Upper lobe of right lung (tissue), 1 donor: ENCODE measurements at regions not wholly inside any gene's neighbourhood (a gene's known extent, or its start where the extent isn't known, plus 50 kb on each side); places are given as distances from the start of the nearest gene placed in this dataset.

Source experiments
- ATAC-seq: fragments of 200-7000 bp; cut with Tn5 transposase; one replicate; pipeline ENCODE4 v1.9.1; 2020; ENCODE audit warnings: mild to moderate bottlenecking, moderate library complexity
- DNase-seq: peaks from one replicate; pipeline ENCODE4 v3.0.0-alpha.2; 2020
- H3K27ac ChIP-seq: fragments of 200-600 bp; one replicate; pipeline ENCODE4 v1.8.0; 2022
- H3K27me3 ChIP-seq: fragments of 200-600 bp; one replicate; pipeline ENCODE4 v1.8.0; 2022; ENCODE audit warnings: mild to moderate bottlenecking
- H3K36me3 ChIP-seq: fragments of 200-600 bp; one replicate; pipeline ENCODE4 v1.8.0; 2022
- H3K4me1 ChIP-seq: fragments of 200-600 bp; one replicate; pipeline ENCODE4 v1.8.0; 2022
- H3K4me3 ChIP-seq: fragments of 200-600 bp; one replicate; pipeline ENCODE4 v1.8.0; 2022; ENCODE audit warnings: mild to moderate bottlenecking
- H3K9me3 ChIP-seq: fragments of 200-600 bp; one replicate; pipeline ENCODE4 v1.8.0; 2022
- intact Hi-C: fragments of 100-400 bp; cut with DNase I; formaldehyde crosslinking; loops from one replicate; pipeline ENCODE4 v1.11.0; 2022
- TF ChIP-seq, protein P1 (sequence below): fragments of 200-600 bp; IDR thresholded peaks from one replicate; pipeline ENCODE4 v1.8.0; 2022; ENCODE audit warnings: antibody characterized with exemption
- donor health status: DM: no; HTN: yes; CAD: no; lungs with severe emphysema.

DNA sequence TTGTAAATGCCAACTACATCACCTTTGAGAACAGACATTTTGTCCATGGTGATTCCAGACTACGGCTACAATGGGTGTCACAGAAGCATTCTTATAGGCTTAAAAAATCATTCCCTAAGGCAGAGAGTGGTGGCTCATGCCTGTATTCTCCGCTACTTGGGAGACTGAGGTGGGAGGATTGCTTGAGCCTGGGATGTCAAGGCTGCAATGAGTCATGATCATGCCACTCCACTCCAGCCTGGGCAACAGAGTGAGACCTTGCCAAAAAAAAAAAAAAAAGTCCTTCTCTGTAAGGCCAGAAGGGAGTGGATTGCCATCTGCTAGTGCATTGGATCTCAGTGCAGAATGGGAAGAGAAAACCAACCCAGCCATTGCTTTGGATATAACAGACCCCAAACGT lies 522.5 kb downstream of the VRK1 start:
- ATAC-seq (no peak), DNase-seq (no peak)
- no peaks in the 10 kb centered on the region for H3K36me3 ChIP-seq
- peaks cover 6% of the 10 kb centered on the region for H3K27me3 ChIP-seq
- no peak overlapping the region for H3K27ac ChIP-seq
- no peak overlapping the region for H3K4me3 ChIP-seq
- intact Hi-C loops: no loop called here
- no peaks in the 10 kb centered on the region for H3K4me1 ChIP-seq
- no peaks in the 10 kb centered on the region for H3K9me3 ChIP-seq
- TF ChIP-seq, protein P1, sequence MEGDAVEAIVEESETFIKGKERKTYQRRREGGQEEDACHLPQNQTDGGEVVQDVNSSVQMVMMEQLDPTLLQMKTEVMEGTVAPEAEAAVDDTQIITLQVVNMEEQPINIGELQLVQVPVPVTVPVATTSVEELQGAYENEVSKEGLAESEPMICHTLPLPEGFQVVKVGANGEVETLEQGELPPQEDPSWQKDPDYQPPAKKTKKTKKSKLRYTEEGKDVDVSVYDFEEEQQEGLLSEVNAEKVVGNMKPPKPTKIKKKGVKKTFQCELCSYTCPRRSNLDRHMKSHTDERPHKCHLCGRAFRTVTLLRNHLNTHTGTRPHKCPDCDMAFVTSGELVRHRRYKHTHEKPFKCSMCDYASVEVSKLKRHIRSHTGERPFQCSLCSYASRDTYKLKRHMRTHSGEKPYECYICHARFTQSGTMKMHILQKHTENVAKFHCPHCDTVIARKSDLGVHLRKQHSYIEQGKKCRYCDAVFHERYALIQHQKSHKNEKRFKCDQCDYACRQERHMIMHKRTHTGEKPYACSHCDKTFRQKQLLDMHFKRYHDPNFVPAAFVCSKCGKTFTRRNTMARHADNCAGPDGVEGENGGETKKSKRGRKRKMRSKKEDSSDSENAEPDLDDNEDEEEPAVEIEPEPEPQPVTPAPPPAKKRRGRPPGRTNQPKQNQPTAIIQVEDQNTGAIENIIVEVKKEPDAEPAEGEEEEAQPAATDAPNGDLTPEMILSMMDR: no peak

DNA sequence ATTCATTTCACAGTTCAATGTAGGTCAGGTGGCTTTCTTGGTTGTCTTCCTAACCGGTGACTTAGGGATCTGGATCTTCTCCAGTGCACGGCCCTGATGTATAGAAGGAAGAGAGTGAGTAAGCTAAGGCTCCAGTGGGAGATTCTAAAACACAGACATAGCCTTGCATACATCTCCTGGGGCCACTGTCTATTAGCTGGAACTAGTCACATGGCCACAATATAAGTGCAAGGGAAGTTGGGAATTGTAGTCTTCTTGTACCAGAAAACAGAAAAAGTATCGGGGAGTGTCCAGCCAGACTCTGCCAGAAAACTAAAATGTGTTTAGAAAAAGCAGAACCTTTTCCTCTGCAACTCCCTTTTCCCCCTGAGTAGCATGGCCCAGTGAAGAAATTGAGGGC lies 531.6 kb downstream of the VRK1 start:
- TF ChIP-seq, protein P1: no peak
- H3K4me1 ChIP-seq: no peaks in the 10 kb centered on the region
- H3K36me3 ChIP-seq: no peaks in the 10 kb centered on the region
- DNase-seq (no peak), ATAC-seq (no peak)
- H3K4me3 ChIP-seq: no peak overlapping the region
- H3K27me3 ChIP-seq: no peaks in the 10 kb centered on the region
- H3K27ac ChIP-seq: no peak overlapping the region
- H3K9me3 ChIP-seq: no peaks in the 10 kb centered on the region
- intact Hi-C loops: no loop called here

DNA sequence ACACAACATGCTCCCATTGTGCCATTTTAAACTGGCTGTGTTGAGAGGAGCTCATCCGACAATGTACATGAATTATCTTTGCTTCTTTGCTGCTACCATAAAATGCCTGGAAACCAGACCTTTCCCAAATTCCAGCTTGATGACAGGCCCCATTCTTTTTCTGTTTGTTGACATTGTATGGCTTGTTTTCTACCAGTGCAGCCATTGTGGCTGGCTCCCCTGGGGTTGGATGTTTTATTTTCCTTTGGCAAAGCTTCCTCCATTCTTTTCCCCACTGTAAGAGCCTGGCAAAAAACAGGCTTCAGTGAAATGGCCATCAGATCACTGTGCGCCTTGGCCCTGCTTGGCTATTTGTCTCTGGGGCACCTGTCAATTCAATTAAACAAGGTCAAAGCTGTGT lies 532.5 kb downstream of the VRK1 start:
- DNase-seq (no peak), ATAC-seq (no peak)
- no peaks in the 10 kb centered on the region for H3K9me3 ChIP-seq
- H3K4me1 ChIP-seq: no peaks in the 10 kb centered on the region
- H3K36me3 ChIP-seq: no peaks in the 10 kb centered on the region
- TF ChIP-seq, protein P1: no peak
- H3K4me3 ChIP-seq: no peak overlapping the region
- no peak overlapping the region for H3K27ac ChIP-seq
- no peaks in the 10 kb centered on the region for H3K27me3 ChIP-seq
- intact Hi-C loops: no loop called here

DNA sequence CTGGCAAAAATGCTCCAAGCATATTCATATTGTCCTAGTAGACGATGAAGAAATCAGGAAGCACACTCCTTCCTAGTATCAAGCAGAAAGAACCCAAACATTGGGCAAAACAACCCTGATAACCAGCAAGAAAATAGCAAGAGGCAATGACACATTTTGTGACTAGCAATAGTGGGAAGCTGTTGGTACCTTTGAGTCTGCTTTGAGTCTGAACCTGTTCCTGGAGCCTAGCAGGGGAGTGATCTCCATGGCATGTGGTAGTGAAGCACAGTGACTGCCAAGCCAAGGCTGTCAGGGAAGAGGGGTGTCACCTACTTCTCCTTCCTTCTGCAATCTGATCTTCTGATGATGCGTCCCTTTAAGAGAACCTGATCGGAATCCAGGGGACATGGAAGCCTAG lies 533.9 kb downstream of the VRK1 start:
- TF ChIP-seq, protein P1: no peak
- DNase-seq: no peak
- Histone ChIP-seq H3K9me3 (no peaks in the 10 kb centered on the region), H3K36me3 (no peaks in the 10 kb centered on the region), H3K4me3 (no peak overlapping the region), H3K4me1 (no peaks in the 10 kb centered on the region), H3K27ac (no peak overlapping the region), H3K27me3 (no peaks in the 10 kb centered on the region)
- ATAC-seq: no peak
- intact Hi-C loops: no loop called here

DNA sequence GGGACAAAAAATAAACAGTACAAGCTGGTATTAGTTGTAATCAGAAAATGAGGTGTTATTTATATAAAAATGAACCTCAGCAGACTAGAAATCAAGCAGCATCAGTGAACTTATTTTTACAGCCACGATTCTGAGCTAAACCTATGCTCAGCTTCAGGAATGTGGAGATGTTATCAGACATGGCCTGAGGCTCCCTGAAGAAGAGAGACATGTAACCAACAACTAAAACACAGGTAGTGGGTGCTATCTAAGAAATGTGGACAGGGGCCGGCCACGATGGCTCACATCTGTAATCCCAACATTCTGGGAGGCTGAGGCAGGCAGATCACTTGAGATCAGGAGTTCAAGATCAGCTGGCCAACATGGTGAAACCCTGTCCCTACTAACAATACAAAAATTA lies 534.3 kb downstream of the VRK1 start:
- no peak overlapping the region for H3K27ac ChIP-seq
- no peak for ATAC-seq

DNA sequence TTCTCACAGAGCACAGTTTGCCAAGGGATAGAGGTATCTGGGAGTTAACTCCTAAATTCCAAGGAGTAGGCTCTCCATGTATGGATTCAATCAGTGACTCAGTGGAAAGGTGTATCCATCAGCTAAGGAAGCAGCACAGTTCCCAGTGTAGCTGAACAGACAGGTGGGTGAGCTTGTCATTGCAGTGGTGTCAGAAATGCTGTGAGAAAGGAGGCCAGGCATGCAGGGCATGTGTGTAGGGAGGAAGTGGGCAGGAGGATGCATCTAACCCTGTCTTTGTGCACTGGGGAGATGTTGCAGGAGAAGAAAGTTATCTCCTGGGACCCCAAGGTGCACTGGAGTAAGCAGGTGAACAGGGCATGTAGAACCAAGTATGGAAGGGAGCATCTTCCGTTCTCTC lies 539.0 kb downstream of the VRK1 start:
- intact Hi-C loops: no loop called here
- no peaks in the 10 kb centered on the region for H3K36me3 ChIP-seq
- no peaks in the 10 kb centered on the region for H3K27me3 ChIP-seq
- H3K27ac ChIP-seq: no peak overlapping the region
- no peaks in the 10 kb centered on the region for H3K4me1 ChIP-seq
- ATAC-seq: no peak
- TF ChIP-seq, protein P1: no peak
- DNase-seq: no peak
- H3K4me3 ChIP-seq: no peak overlapping the region
- no peaks in the 10 kb centered on the region for H3K9me3 ChIP-seq

More for the DNA sequence above, 534.3 kb downstream of the VRK1 start:
- Histone ChIP-seq H3K9me3 (no peaks in the 10 kb centered on the region), H3K4me1 (no peaks in the 10 kb centered on the region), H3K27me3 (no peaks in the 10 kb centered on the region), H3K36me3 (no peaks in the 10 kb centered on the region), H3K4me3 (no peak overlapping the region)
- DNase-seq: no peak
- TF ChIP-seq, protein P1: no peak
- intact Hi-C loops: no loop called here
